HepG2 (cell line): ENCODE measurements at regions not wholly inside any gene's neighbourhood (a gene's known extent, or its start where the extent isn't known, plus 50 kb on each side); places are given as distances from the start of the nearest gene placed in this dataset.

Experiments
- ATAC-seq: fragments of 200-7000 bp; cut with Tn5 transposase; 3 replicates; pipeline ENCODE4 v1.9.1; 2020; ENCODE audit warnings: mild to moderate bottlenecking, moderate library complexity
- BruUV-seq: library from RNA; stranded (reverse); fragments of 400-500 nt; replicated peaks from 2 replicates; lab custom pipeline; 2021; lab: Mats Ljungman, UMichigan
- CTCF ChIA-PET: fragments of 300-600 bp; formaldehyde crosslinking; extraction: SDS; loops from one replicate; lab custom pipeline; 2021; ENCODE audit warnings: low total read pairs, inconsistent platforms, low intra/inter-chr PET ratio; lab: Yijun Ruan, JAX
- POLR2A ChIA-PET: fragments of 350-600 bp; sonication (Branson Sonifier 250); formaldehyde crosslinking; loops from one replicate; lab custom pipeline; 2020; ENCODE audit warnings: antibody characterized with exemption, inconsistent platforms; lab: Yijun Ruan, JAX
- DNase-seq: peaks from one replicate; pipeline ENCODE4 v3.0.0-alpha.2; 2015; ENCODE audit warnings: low spot score
- FAIRE-seq: peaks from 3 replicates; lab custom pipeline; 2011; peaks lifted over from hg19 to GRCh38; lab: Jason Lieb, UNC
- H2AFZ ChIP-seq: one replicate; pipeline ENCODE4 v1.6.1; 2011; ENCODE audit warnings: low read length, inconsistent platforms
- H3K27ac ChIP-seq: fragments of 300-600 bp; 3 replicates; pipeline ENCODE4 v1.8.0; 2011; ENCODE audit warnings: mixed run types, mild to moderate bottlenecking, mixed read lengths, low read length, inconsistent platforms; ENCODE audit not compliant: insufficient read depth; ENCODE audit errors: extremely low read length
- H3K27me3 ChIP-seq, 2 experiments: fragments of 200-600 bp in 1 of 2; 2 replicates in 1 of 2; 3 replicates in 1 of 2; pipeline versions ENCODE4 v1.6.0 to v1.8.0; 2011; ENCODE audit warnings: low read length in 2 of 2, mild to moderate bottlenecking in 2 of 2, moderate library complexity in 2 of 2, inconsistent platforms in 1 of 2; ENCODE audit not compliant: insufficient read depth in 2 of 2, control insufficient read depth in 1 of 2
- H3K36me3 ChIP-seq, 2 experiments: fragments of 200-600 bp in 1 of 2; replicated peaks in 1 of 2; 2 replicates in 1 of 2; 3 replicates in 1 of 2; pipeline versions ENCODE4 v1.5.1 to v1.8.0; 2011; ENCODE audit warnings: low read length in 2 of 2, inconsistent platforms in 1 of 2; ENCODE audit not compliant: insufficient read depth in 2 of 2, control insufficient read depth in 1 of 2
- H3K4me1 ChIP-seq: 2 replicates; pipeline ENCODE4 v1.5.1; 2012; ENCODE audit warnings: low read length, inconsistent platforms; ENCODE audit not compliant: insufficient read depth
- H3K4me2 ChIP-seq: 2 replicates; pipeline ENCODE4 v1.6.0; 2011; ENCODE audit warnings: low read depth, low read length, inconsistent platforms
- H3K4me3 ChIP-seq, 3 experiments: fragments of 200-600 bp in 1 of 3; sonication (generic), shearing (Covaris generic) in 1 of 3; replicated peaks in 1 of 3; 2 replicates each; pipeline ENCODE4 v1.5.1; 2011 to 2016; ENCODE audit warnings: low read length in 3 of 3, inconsistent platforms in 2 of 3, low read depth in 2 of 3, mild to moderate bottlenecking in 2 of 3, control low read depth in 1 of 3, mixed read lengths in 1 of 3; ENCODE audit not compliant: insufficient read depth in 1 of 3
- H3K79me2 ChIP-seq: one replicate; pipeline ENCODE4 v1.6.1; 2011; ENCODE audit warnings: low read length, inconsistent platforms; ENCODE audit not compliant: insufficient read depth
- H3K9ac ChIP-seq: 2 replicates; pipeline ENCODE4 v1.6.0; 2011; ENCODE audit warnings: mild to moderate bottlenecking, low read depth, low read length, inconsistent platforms; ENCODE audit not compliant: insufficient read depth
- H3K9me3 ChIP-seq: 2 replicates; pipeline ENCODE4 v1.5.1; 2012; ENCODE audit warnings: mild to moderate bottlenecking, low read length
- H4K20me1 ChIP-seq: 2 replicates; pipeline ENCODE4 v1.6.0; 2011; ENCODE audit warnings: inconsistent platforms, mild to moderate bottlenecking, low read length, moderate library complexity; ENCODE audit not compliant: insufficient read depth
- ATRX ChIP-seq: sonication (generic); formaldehyde crosslinking; IDR thresholded peaks from 2 replicates; pipeline ENCODE4 v1.4.0; 2020; ENCODE audit warnings: missing genetic modification reagents, borderline replicate concordance
- BATF2 ChIP-seq: sonication (generic); formaldehyde crosslinking; IDR thresholded peaks from 2 replicates; pipeline ENCODE4 v1.8.0; 2022; ENCODE audit warnings: mild to moderate bottlenecking, missing genetic modification reagents, moderate library complexity
- DMAP1 ChIP-seq: IDR thresholded peaks from 2 replicates; pipeline ENCODE4 v1.6.1; 2016
- HOXA7 ChIP-seq: sonication (generic); formaldehyde crosslinking; IDR thresholded peaks from 2 replicates; pipeline ENCODE4 v1.8.1; 2022; ENCODE audit warnings: mild to moderate bottlenecking, missing genetic modification reagents, moderate library complexity
- MEF2D ChIP-seq: sonication (generic); formaldehyde crosslinking; IDR thresholded peaks from 2 replicates; pipeline ENCODE4 v1.5.1; 2020; ENCODE audit warnings: mild to moderate bottlenecking, missing genetic modification reagents
- ZBTB37 ChIP-seq: sonication (generic); formaldehyde crosslinking; IDR thresholded peaks from 2 replicates; pipeline ENCODE4 v1.4.0; 2020; ENCODE audit warnings: mild to moderate bottlenecking, missing genetic modification reagents
- ZNF337 ChIP-seq: sonication (generic); formaldehyde crosslinking; IDR thresholded peaks from 2 replicates; pipeline ENCODE4 v1.5.1; 2020; ENCODE audit warnings: missing genetic modification reagents, low read depth, mild to moderate bottlenecking, borderline replicate concordance
- WGBS: methylation state at CpG from one replicate; pipeline ENCODE4 v1.1.6; 2017; ENCODE audit warnings: low lambda C conversion rate; 5-methylcytosine and 5-hydroxymethylcytosine counted together
- in situ Hi-C: cut with HindIII; loops from 2 replicates; pipeline ENCODE4 v1.10.0; 2017; ENCODE audit warnings: low pct_unique_long_range_greater_than_20kb; ENCODE audit not compliant: extremely low pct_ligation_motif_present
- intact Hi-C: fragments of 100-400 bp; cut with micrococcal nuclease; formaldehyde crosslinking; loops from one replicate; pipeline ENCODE4 v1.10.0; 2022; ENCODE audit not compliant: unreplicated experiment

GRCh38 chr12:83805156-83805772, 1107.3 kb downstream of the SLC6A15 start:
- Histone ChIP-seq H3K9ac (no peak overlapping the region), H3K36me3 (no peaks in the 10 kb centered on the region), H2AFZ (no peak overlapping the region), H3K9me3 (no peaks in the 10 kb centered on the region), H3K27ac (no peak overlapping the region), H3K27me3 (no peaks in the 10 kb centered on the region), H3K4me1 (no peaks in the 10 kb centered on the region), H3K4me3 (no peak overlapping the region), H4K20me1 (no peaks in the 10 kb centered on the region), H3K79me2 (no peaks in the 10 kb centered on the region), H3K4me2 (no peak overlapping the region)
- no TSS peak for BruUV-seq
- ATAC-seq (no peak), DNase-seq (no peak), FAIRE-seq (no peak)
- ChIA-PET CTCF (no interaction called here), POLR2A (no interaction called here)
- WGBS, result 15% methylated on average over 4 of the region's 4 CpGs
- in situ Hi-C loops (loop anchor here (25.0 kb wide), 1 partner anchor 1118 kb away; the partner anchor contains the start of gene TMTC2), intact Hi-C loops (no loop called here)
- TF ChIP-seq ZNF337 (CRISPR knock-in tag) (no peak), BATF2 (CRISPR knock-in tag) (no peak), HOXA7 (CRISPR knock-in tag) (no peak), DMAP1 (CRISPR knock-in tag) (no peak), ATRX (CRISPR knock-in tag) (no peak), ZBTB37 (CRISPR knock-in tag) (no peak), MEF2D (CRISPR knock-in tag) (no peak)
